ENCODE measurements at regions not wholly inside any gene's neighbourhood (a gene's known extent, or its start where the extent isn't known, plus 50 kb on each side); places are given as distances from the start of the nearest gene placed in this dataset.

DNA sequence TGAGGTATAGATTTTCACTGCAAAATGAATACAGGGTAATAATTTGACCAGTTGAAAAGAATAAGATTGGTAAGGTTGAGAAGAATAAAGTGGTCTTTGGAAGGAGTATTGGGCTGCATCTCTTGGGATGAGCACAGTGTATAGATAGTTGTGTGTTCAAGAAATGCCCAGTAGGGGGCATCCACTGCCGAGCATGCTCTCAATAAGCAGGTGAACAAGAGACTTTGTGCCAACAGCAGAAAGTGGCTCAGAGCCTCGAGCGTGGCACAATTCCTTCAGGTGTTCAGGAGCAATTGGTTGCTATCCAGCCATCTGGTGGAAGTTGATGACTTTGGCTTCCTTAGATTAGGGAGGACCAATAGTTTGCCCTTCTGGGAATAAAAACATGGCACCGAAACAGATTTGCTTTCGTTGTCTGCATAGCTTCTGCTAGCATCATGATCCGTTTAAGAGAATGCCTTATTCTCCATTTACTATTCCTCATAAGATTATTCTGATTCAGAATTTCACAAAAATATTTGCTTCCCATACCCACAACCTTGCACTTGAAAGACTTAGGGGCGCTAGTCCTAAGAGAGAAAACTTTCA lies 258.1 kb upstream of the NEIL3 start:
- no peak for DNase-seq (ENCODE audit: low read depth)

DNA sequence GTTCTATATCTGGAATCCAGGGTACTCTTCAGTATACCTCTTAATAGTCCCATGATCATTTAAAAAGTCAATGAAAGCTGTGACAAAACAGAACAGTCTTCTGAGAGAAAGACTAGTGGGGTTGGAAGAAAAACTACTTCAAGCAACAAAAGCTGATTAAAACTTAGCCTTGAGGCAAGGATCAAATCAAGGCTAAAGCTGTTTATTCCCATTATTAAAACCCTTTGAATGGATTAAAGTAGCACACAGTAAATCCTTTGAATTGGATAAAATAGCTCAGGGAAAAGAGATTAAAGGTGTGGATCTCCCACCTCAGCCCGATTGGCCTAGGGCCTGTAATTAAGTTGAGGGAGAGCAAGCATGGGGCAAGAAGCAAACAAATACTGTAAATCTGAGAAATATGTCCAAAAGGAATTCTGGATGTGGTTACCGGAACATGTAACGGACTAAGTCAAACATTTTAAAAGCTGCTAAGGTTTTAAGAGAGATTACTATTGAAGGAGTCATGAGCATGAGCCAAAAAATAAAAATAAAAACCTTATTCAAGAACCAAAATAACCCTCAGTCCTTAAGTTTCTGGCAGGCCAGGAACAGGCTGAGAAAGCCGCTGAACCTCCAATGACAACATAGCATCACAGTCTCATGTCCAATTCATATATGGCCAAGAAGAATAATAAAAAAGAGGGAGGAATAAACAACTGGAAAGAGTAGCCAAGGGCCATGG lies 257.3 kb upstream of the NEIL3 start:
- no peak for DNase-seq (ENCODE audit: low read depth)

DNA sequence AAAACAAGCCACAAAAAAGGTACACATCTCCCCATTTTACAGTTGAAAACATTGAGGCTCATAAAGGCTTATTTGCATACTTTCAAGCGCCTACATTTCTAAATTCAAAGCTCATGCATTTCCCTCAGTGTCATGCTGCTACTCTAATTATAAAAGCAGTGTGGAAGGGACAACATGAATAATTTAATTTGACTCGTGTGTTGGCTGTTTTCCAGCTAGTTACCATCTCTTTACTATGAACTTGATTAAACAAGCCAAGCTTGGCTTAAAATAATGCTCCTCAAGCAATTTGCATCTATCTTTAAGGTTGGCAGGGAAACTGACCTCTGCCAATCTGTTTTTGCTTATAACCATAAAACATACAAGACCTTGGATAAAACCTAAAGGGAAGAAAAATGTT lies 252.5 kb upstream of the NEIL3 start:
- no peak for DNase-seq (ENCODE audit: low read depth)

DNA sequence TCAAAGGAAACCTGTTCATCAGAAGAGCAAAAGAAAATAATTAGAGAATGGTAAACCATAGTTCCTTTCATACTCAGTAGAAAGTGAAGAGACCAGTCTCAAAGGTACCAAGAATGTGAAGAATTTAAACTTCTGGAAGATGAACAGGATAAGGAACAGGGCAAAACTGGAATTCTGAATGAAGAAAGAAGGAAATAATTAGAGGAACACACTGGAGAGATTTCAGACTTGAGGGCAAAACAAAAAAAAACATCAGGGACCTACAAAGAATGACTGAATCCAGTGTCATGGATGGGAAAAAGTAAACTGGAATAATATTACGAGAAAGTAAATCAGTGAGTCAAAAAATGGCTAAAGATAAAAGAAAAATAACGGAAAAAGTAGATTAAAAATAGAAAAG lies 245.6 kb upstream of the NEIL3 start:
- no peak for DNase-seq (ENCODE audit: low read depth)

DNA sequence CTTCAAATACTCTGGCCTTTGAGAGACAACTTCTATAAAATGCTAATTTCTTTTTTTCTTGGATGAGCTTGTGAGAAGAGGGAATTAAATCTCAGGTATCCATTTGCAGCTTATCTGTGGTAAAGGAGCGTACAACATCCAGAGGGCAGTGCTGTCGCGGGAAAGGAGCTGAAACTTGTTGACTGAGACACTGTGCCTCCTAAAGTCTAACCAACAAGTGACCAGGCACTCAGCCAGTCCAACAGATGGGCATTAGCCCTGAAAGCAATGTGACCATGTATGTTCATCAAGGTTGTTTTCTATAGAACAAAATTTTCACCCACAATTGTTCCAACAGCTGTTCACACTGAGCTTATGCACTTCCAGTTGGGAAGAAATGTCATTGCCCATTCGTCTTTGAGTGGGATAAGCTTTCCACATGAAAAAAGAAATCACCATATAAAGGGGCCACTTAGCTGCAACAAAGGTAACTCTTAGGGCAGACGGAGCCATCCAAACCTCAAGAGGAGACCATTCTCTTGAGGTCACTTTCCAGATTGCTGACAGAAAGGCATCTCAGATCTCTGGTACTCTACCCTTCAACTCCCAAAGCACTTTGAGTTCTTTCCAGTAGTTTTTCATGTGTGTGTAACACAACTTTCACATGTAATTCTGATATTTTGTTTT lies 244.8 kb upstream of the NEIL3 start:
- no peak for DNase-seq (ENCODE audit: low read depth)

DNA sequence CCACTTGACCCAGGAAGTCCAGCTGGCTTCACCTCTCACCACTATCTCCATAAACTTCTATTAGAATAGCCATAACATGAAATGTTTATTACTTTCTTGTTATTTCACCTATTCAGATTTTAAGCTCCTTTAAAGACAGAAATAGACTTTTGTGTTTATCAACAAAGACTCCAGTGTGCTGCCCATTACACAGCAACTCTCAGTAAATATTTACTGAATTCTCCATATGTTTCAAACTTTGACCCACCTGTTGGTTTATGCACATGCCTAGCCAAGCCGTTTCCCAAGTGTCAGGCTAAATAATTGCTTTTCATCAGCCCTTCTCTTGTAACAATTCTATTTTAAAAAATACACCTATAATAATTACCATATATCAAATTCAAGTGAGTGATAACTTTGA lies 242.9 kb upstream of the NEIL3 start:
- no peak for DNase-seq (ENCODE audit: low read depth)

DNA sequence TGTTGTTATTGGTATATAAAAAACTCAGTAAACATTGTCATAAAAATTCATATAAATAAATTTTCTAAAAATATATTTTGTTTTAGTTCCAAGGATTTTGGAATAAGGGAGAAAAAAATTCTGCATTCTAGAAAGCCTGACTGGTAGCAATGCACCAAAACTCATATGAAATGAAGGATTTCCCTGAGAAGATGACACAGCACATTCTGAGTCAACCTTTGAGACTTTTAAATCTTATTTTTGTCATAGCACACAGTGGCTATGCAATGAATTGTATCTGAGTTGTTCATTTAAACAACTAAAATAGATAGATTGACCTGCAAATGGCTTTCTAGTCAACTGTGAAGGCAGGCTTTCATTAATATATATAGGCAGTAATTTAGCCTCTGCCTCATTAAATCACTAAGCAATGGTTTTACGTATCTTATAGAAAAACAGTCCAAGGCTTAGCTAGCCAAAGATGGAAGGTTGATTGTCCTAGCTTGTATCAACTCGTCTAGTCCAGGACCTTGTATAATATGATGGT lies 239.1 kb upstream of the NEIL3 start:
- no peak for DNase-seq (ENCODE audit: low read depth)

DNA sequence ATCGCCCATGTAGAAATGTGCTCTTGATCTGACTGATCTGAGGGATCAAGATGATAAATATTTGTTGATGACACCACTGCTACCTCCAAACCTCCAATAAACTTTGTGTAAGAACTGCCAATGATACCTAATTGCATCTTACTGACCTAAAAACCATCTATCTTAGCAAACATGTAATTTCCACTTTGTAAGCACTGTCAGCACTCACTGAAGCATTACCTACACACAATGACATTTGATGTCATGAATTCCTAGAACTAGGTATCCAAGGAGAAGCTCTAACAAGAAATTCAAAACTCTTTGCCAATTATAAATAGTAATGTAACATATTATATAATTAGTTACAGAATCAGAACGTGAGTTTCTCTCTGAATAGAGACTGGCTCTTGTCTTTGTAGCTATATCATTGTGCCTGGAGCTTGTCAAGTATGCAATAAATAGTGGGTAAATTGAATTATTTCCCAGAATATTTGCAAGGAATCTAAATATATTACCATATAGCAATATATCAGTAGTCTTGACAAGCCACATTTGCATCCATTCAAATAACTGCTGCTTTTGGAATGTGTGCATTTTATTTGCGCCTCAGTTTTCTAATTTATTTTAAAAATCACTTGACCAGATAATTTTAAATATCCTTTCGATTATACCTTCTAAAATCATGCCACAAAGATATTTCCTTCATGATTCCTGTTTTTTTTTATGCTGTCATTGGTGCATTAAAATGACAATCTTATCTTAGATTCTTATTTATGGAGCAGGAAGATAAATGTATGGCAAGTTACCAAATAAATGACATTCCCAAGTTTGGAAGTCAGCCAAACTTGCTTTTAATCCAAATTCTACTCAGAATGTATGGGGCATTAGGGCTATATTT lies 232.3 kb upstream of the NEIL3 start:
- no peak for DNase-seq (ENCODE audit: low read depth)

DNA sequence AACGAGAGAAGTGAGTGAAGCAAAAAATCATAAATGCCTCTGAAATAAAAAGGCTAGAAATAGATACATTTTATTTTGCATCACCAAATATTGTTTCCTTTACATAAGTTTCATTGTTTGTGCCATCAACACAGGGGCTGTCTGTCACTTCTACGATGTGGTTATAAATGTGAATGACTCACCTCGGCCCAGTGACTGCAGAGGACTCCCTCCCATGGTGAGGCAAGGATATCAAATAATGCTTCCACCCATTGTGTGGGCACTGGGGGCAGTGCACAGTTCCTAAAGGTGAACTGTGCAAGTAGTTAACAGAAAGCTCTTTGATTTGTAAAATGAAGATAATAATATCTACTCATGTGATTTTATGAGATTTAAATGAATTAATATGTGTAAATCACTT lies 230.3 kb upstream of the NEIL3 start:
- DNase-seq (ENCODE audit: low read depth) = no peak

DNA sequence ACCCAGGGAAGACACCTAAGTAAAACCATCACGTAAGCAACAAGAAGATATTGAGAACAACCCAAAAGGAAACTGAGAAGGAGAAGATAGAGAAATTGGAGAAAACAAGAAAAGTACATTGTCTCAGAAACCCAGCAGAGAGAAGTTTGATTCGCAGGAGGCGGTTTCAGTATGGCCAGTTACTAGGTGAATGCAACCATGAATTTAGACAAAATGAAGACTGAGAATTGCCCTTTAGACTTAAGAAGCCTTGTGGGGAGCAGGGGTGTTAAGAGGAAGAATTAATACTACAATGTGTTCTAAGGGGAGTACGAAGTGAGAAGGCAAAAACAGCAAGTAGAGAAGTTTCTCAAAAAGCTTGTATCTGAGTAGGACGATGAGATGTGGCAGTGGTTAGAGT lies 229.3 kb upstream of the NEIL3 start:
- no peak for DNase-seq (ENCODE audit: low read depth)

DNA sequence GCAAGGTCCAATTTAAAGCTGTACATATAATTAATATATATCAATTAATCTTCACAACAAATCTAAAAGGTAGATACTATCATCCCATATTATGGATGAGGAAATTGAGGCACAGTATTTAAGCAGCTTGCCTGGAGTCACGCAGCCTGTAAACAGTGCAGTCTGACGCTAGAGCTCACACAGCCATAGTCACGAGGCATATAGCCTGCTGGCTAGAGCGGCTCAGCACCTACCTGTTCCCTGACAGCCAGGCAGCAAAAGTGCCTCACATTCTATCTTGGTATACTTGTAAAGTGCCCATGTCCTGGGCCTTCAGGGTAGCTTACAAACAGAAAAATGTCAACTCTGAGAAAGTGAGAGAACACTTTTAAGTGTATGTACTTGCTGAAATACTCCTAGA lies 222.6 kb upstream of the NEIL3 start:
- DNase-seq (ENCODE audit: low read depth) = no peak

DNA sequence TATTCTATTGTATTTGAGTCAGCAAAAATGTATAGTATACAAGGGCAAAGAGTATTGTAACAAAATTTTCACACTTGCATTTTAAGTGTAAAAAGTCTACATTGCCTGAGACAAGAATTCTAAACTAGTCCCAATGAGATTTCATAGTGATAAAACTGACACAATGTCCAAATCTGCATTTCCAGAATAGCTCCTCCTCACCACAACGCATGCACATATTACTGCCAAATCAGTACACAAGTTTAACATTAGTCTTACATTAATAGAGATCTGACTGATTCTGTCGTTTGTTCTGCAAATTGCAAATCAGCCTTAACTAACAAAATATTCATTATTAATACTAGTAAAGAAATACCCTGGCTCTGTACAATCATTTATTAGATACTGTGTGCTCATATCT lies 222.2 kb upstream of the NEIL3 start:
- no peak for DNase-seq (ENCODE audit: low read depth)

DNA sequence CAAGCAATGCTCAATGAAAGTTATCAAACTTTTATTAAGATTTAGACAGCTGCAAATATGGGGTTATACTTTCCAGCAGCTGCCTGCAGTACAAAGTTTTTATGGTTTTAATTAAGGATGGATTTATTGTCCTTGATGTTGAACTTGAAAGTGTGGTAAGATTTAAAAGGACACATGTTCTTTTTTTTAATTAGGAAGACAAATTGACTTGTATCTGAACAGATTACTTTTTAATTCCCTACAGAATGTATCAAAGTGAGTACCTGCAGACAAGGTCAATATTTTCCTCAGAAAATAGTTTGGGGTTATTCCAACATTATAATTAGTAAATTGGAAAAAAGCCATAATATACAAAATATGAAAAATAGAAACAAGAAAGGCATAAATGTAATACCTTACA lies 218.2 kb upstream of the NEIL3 start:
- DNase-seq (ENCODE audit: low read depth) = no peak

DNA sequence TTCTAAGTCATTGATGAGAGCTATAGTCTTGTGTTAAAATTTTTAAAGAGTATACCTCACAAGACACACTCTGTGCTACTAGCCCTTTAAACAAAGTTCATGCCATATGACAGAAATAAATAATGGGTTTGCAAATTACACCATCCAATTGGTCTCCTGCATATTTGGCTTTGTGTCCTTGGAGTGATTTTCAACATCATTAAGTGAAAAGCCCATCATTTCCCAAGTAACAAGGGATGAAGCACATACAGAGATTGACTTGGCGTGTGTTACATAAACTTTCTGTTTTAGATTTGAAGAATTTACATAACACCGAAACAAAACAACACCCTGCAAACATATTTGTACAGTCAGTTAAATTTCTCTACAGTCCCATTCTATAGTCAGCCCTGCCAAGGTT lies 216.9 kb upstream of the NEIL3 start:
- no peak for DNase-seq (ENCODE audit: low read depth)

DNA sequence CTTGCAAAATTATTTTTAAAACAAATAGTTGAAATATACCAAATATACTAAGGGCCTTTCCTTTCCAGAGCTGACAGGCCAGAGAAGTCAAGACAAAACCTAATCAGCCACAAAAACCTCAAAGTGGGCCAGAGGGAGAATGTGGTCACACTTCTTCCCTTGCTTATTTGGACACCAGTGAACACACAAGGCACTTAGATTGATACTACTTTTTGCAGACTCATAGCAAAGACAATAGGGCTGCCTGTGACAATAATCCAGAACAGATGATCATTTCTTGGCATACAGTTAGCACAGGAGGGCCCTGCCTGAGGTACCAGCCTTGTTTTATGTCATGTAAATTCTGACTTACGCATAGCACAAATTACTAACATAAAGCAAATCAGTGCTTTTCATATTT lies 215.7 kb upstream of the NEIL3 start:
- DNase-seq (ENCODE audit: low read depth) = no peak

DNA sequence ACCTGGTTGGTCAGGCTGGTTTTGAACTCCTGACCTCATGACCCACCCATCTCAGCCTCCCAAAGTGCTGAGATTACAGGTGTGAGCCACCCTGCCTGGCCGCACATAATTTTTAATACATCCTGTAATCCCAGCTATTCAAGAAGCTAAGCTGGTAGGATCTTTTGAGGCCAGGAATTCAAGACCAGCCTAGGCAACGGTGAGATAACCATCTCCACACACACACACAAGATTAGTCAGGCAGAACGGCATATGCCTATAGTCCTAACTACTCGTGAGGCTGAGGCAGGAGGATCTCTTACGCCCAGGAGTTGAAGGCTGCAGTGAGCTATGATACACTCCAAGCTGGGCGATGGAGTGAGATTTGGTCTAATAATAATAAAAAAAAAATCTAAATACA lies 212.4 kb upstream of the NEIL3 start:
- DNase-seq (ENCODE audit: low read depth) = no peak

DNA sequence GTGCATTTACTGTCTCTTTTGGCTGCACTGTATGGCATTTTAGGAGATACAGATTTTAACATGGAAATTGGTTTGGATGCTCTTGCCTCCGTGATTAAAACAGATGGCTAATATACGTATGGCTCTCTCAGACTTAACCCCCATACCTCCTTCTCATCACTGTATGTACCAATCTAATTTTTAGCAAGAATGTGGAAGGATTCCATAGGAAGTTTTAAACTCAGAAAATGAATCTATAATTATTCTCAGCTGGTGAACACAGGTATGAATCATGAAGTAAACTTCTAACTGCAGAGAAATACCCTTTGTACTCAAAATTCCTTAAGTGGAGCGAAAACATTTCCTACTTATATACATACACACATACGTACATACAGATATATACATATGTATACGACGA lies 210.5 kb upstream of the NEIL3 start:
- no peak for DNase-seq (ENCODE audit: low read depth)

DNA sequence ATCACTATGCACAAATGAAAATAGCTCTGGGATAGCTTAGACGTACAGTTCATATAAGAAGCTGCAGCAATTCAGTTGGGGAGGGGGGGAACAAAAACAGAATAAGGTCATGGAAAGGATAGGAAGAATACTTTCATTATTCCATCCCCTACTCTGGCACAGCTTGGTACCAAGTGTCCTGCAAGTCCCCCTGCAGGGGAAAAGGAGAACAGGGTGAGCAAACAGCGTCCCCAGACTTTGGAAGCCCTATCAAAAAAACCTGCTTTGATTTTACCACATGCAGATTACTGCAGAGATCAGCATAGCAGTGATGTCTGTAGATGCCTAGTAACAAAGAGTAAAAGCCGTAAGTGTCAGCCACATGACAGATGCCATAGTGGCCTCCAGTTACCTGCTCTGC lies 209.4 kb upstream of the NEIL3 start:
- DNase-seq (ENCODE audit: low read depth) = no peak

DNA sequence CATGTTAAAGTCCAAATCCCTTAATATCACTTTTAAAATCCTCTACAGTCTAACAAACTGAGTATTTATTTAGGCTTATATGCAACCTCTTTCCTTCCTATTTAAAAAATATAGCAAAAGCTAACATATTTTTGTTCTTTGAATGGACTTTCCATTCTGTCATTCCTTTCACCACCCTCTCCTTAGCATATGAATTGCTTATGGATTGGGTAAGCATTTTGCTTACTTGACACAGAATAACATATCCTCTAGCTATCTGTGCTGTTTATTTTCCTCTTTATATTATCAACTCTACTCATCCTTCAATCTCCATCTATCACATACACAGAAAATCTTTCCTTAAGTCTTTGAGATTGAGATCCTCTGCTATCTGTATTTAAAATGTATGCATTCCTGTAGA lies 206.1 kb upstream of the NEIL3 start:
- DNase-seq (ENCODE audit: low read depth) = no peak

DNA sequence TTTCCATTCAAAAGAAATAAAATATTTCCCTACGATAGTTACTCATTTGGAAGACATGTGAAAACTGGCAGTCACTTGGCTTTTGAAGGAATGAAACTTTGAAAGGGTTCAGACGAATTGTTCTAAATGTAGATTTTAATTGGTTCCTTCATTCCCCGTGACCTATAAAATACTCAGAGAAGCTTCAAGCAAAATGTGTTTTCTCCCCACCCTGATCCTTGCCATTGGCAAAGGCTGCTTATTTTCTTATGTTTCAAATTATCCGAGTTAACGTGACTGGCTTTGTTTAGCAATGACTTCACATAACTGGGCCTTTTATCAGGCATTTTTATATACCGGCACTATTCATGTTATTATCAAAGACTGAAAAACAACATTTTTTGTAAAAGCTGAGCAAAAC lies 204.1 kb upstream of the NEIL3 start:
- DNase-seq (ENCODE audit: low read depth) = no peak

DNA sequence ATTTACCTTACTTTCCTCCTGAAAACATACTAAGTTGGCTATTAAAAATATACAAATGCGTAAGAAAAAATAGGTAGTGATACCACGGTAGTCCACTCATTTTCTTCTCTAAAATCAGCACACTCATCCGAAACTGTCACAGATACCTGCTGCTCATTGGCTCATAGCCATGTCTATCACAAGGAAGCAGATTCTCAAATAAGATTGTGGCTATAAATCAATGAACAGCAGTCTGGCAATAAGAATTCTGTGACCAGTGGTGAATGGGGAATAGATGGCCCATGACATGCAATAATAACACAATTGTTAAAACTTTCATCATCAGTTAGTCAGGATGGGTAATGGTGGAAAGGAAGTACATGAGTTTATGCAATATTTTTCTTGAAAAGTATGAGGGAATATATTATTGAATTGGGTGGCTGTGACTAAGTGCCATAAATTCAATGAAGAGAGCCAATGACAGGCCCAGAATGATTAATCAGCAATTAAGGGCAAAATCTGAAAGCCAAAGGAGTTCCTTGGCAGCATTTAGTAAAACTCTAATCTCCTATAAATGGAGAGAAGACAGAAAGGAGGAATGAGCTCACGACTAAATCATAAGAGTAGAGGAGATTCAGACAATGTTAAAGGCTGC lies 202.3 kb upstream of the NEIL3 start:
- no peak for DNase-seq (ENCODE audit: low read depth)

DNA sequence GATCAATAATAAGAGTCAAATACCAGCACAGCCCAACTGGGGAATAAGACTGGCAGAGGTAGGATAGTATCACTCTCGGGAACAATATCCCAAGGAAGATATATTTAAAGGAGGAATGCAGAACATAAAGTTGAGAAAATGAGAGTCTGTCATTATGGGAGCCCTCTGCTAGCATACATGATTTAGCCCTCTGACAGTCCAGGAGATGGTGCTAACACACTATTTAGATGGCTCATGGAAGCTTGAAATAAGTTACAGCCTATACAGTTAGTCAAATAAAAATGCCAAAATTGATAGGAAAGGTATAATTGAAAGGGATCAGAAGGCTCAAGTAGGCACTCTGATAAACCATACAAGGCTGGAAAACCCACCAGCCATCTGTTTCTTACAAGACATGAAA lies 201.0 kb upstream of the NEIL3 start:
- DNase-seq (ENCODE audit: low read depth) = no peak

Data from stimulated activated CD8-positive, alpha-beta memory T cell treated with anti-CD3 and anti-CD28 coated beads, Interleukin-12 subunit alpha, Interleukin-12 subunit beta, amount 100 ng/mL, for 1 hour (primary cell).